Tibial artery (tissue), 4 donors: ENCODE measurements at regions not wholly inside any gene's neighbourhood (a gene's known extent, or its start where the extent isn't known, plus 50 kb on each side); places are given as distances from the start of the nearest gene placed in this dataset.

ENCODE experiments used
- DNase-seq, 2 donors: peaks; one replicate each; pipeline ENCODE4 v3.0.0-alpha.2; 2019
- H3K27ac ChIP-seq, 2 donors: fragments of 200-600 bp; sonication (generic) in 1 of 2; 1 replicate in 1 of 2; 2 replicates in 1 of 2; pipeline ENCODE4 v1.5.1; 2018 to 2019; ENCODE audit warnings: mild to moderate bottlenecking in 1 of 2
- H3K27me3 ChIP-seq, 2 donors: fragments of 200-600 bp; sonication (generic) in 1 of 2; one replicate each; pipeline versions ENCODE4 v1.5.1 to v1.6.0; 2016 to 2019
- H3K36me3 ChIP-seq, 3 donors: fragments of 200-600 bp; sonication (generic) in 2 of 3; one replicate each; pipeline ENCODE4 v1.5.1; 2016 to 2019; ENCODE audit warnings: mild to moderate bottlenecking in 2 of 3
- H3K4me1 ChIP-seq, 4 donors: fragments of 200-600 bp; sonication (generic) in 2 of 4; 1 replicate in 3 of 4; 2 replicates in 1 of 4; pipeline ENCODE4 v1.5.1; 2016 to 2019
- H3K4me3 ChIP-seq, 2 donors: fragments of 200-600 bp; sonication (generic) in 1 of 2; 1 replicate in 1 of 2; 2 replicates in 1 of 2; pipeline ENCODE4 v1.5.1; 2018 to 2019; ENCODE audit warnings: mild to moderate bottlenecking in 2 of 2
- H3K9me3 ChIP-seq, 3 donors: fragments of 200-600 bp; sonication (generic) in 1 of 3; one replicate each; pipeline ENCODE4 v1.5.1; 2016 to 2019
- CTCF ChIP-seq, 2 experiments: fragments of 200-600 bp in 1 of 2; fragments of 450-650 bp in 1 of 2; IDR thresholded peaks; one replicate each; pipeline ENCODE4 v1.5.1; 2017 to 2019; ENCODE audit warnings: antibody characterized with exemption in 2 of 2, mild to moderate bottlenecking in 1 of 2, moderate library complexity in 1 of 2
- intact Hi-C: fragments of 100-400 bp; cut with DNase I; formaldehyde crosslinking; loops from one replicate; pipeline ENCODE4 v1.15.0; 2023; ENCODE audit warnings: low total_unique reads

GRCh38 chr13:80783926-80784565, 443.1 kb upstream of the SPRY2 start:
- no peaks in the 10 kb centered on the region for H3K4me1 ChIP-seq
- H3K27ac ChIP-seq, result no peak overlapping the region
- no peaks in the 10 kb centered on the region for H3K36me3 ChIP-seq
- no peak for DNase-seq
- intact Hi-C loops, result no loop called here
- no peak for TF ChIP-seq CTCF (IDR thresholded peaks at IDR 0.05)
- no peak overlapping the region for H3K4me3 ChIP-seq
- no peaks in the 10 kb centered on the region for H3K9me3 ChIP-seq
- no peaks in the 10 kb centered on the region for H3K27me3 ChIP-seq

GRCh38 chr13:80782441-80782840, 441.5 kb upstream of the SPRY2 start:
- TF ChIP-seq CTCF (IDR thresholded peaks at IDR 0.05), result no peak
- intact Hi-C loops, result no loop called here
- DNase-seq, result no peak

DNA sequence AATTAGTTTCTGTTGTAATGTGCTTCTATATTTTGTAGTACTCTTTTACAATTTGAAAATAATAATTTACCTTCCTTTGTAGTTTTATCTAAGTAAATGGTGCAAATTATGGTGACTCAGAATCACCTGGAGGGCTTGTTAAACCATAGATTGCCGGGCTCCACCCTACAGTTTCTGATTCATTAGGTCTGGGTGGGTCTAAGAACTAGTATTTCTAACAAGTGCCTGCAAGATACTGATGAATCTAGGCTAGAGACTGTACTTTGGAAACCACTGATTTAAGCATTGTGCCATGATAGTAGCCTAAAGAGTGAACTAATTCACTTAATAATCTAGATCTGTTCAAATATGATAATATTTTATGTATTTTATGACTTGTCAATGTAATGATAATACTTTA, 437.4 kb upstream of the SPRY2 start:
- Histone ChIP-seq H3K27me3 (no peaks in the 10 kb centered on the region), H3K9me3 (no peaks in the 10 kb centered on the region), H3K27ac (no peak overlapping the region), H3K4me3 (no peak overlapping the region), H3K36me3 (no peaks in the 10 kb centered on the region), H3K4me1 (no peaks in the 10 kb centered on the region)
- DNase-seq, result no peak
- intact Hi-C loops, result no loop called here
- TF ChIP-seq CTCF (IDR thresholded peaks at IDR 0.05), result no peak

More at GRCh38 chr13:80782441-80782840, 441.5 kb upstream of the SPRY2 start:
- Histone ChIP-seq H3K27me3 (no peaks in the 10 kb centered on the region), H3K36me3 (no peaks in the 10 kb centered on the region), H3K4me3 (no peak overlapping the region), H3K4me1 (no peaks in the 10 kb centered on the region), H3K27ac (no peak overlapping the region), H3K9me3 (no peaks in the 10 kb centered on the region)

- Histone ChIP-seq H3K36me3 (no peaks in the 10 kb centered on the region), H3K9me3 (no peaks in the 10 kb centered on the region), H3K4me1 (no peaks in the 10 kb centered on the region), H3K4me3 (no peak overlapping the region), H3K27me3 (no peaks in the 10 kb centered on the region), H3K27ac (no peak overlapping the region)
- TF ChIP-seq CTCF (IDR thresholded peaks at IDR 0.05), result no peak
- intact Hi-C loops, result no loop called here
- DNase-seq, result no peak
Observed at GRCh38 chr13:80757694-80758093, 416.8 kb upstream of the SPRY2 start.

GRCh38 chr13:80755910-80756309, 415.0 kb upstream of the SPRY2 start:
- H3K36me3 ChIP-seq, result no peaks in the 10 kb centered on the region
- DNase-seq, result no peak
- H3K27me3 ChIP-seq, result no peaks in the 10 kb centered on the region
- intact Hi-C loops, result no loop called here
- no peaks in the 10 kb centered on the region for H3K4me1 ChIP-seq
- H3K4me3 ChIP-seq, result no peak overlapping the region
- H3K9me3 ChIP-seq, result no peaks in the 10 kb centered on the region
- TF ChIP-seq CTCF (IDR thresholded peaks at IDR 0.05), result no peak
- no peak overlapping the region for H3K27ac ChIP-seq

DNA sequence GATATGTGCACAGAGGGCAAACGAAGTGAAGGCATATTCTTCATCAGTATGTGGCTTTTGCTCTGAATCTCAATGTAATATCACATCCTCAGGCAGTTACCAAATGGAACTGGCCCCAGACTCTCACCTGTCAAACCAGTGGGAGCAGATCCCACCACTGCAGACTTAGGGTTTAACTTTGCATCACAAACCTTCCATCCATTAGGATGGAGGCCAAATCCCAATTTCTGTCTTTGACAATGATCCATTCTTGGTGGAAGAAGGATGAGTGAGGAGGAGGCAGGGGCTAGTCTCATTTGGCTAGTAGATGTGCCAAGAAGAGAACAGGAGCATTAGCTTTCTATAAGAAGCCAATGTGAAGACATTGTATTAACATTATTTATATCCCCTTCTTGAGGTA, 413.5 kb upstream of the SPRY2 start:
- no peak for TF ChIP-seq CTCF (IDR thresholded peaks at IDR 0.05)
- H3K36me3 ChIP-seq, result no peaks in the 10 kb centered on the region
- no peaks in the 10 kb centered on the region for H3K4me1 ChIP-seq
- intact Hi-C loops, result no loop called here
- no peak for DNase-seq
- no peak overlapping the region for H3K4me3 ChIP-seq
- no peak overlapping the region for H3K27ac ChIP-seq
- H3K9me3 ChIP-seq, result no peaks in the 10 kb centered on the region
- no peaks in the 10 kb centered on the region for H3K27me3 ChIP-seq
